HG03196 (cell line): ENCODE measurements at regions not wholly inside any gene's neighbourhood (a gene's known extent, or its start where the extent isn't known, plus 50 kb on each side); places are given as distances from the start of the nearest gene placed in this dataset.

Source experiments
- ATAC-seq: cut with Tn5 transposase; IDR thresholded peaks from one replicate; pipeline ENCODE4 v1.9.1; 2021; ENCODE audit not compliant: unreplicated experiment

- no peak for ATAC-seq
Measured at GRCh38 chr14:65222440-65222858, 120.1 kb upstream of the MAX start.

GRCh38 chr14:65223636-65224035 is 121.3 kb upstream of the MAX start:
- no peak for ATAC-seq

GRCh38 chr14:65224799-65225198 is 122.5 kb upstream of the MAX start:
- ATAC-seq, result no peak

GRCh38 chr14:65225299-65226159 is 123.2 kb upstream of the MAX start:
- ATAC-seq, result no peak

GRCh38 chr14:65226824-65227604 is 124.7 kb upstream of the MAX start:
- ATAC-seq, result no peak

- peak; percentile 71 for ATAC-seq
Measured at GRCh38 chr14:65228436-65228835, 126.1 kb upstream of the MAX start.

GRCh38 chr14:65228956-65229747 is 126.8 kb upstream of the MAX start:
- ATAC-seq, result no peak

GRCh38 chr14:65229748-65230728 is 127.7 kb upstream of the MAX start:
- no peak for ATAC-seq

GRCh38 chr14:65231286-65231980 is 129.1 kb upstream of the MAX start:
- no peak for ATAC-seq

GRCh38 chr14:65234752-65235361 is 132.5 kb upstream of the MAX start:
- ATAC-seq, result no peak

GRCh38 chr14:65237023-65237814 is 134.9 kb upstream of the MAX start:
- ATAC-seq, result no peak

GRCh38 chr14:65237941-65238340 is 135.6 kb upstream of the MAX start:
- ATAC-seq, result no peak

GRCh38 chr14:65238456-65238855 is 136.1 kb upstream of the MAX start:
- ATAC-seq, result no peak

- ATAC-seq, result no peak
Measured at GRCh38 chr14:65239143-65239937, 137.0 kb upstream of the MAX start.

GRCh38 chr14:65239938-65240296 is 137.6 kb upstream of the MAX start:
- no peak for ATAC-seq

- ATAC-seq, result no peak
Measured at GRCh38 chr14:65241125-65241752, 138.9 kb upstream of the MAX start.

- ATAC-seq, result no peak
Measured at GRCh38 chr14:65242732-65243134, 140.4 kb upstream of the MAX start.
